GM12878 (cell line): ENCODE measurements at regions not wholly inside any gene's neighbourhood (a gene's known extent, or its start where the extent isn't known, plus 50 kb on each side); places are given as distances from the start of the nearest gene placed in this dataset.

ENCODE experiments used
- CBFB ChIP-seq: IDR thresholded peaks from 2 replicates; pipeline ENCODE4 v1.6.1; 2016; ENCODE audit warnings: antibody characterized with exemption, low read depth
- CBX3 ChIP-seq: fragments of 200-600 bp; sonication (generic); IDR thresholded peaks from 2 replicates; pipeline ENCODE4 v1.6.1; 2016; ENCODE audit warnings: low read depth, borderline replicate concordance
- CHD1 ChIP-seq: IDR thresholded peaks from 2 replicates; pipeline ENCODE4 v1.6.1; 2012; ENCODE audit warnings: low read depth, low read length, improper control_type of control experiment
- CREM ChIP-seq: IDR thresholded peaks from 2 replicates; pipeline ENCODE4 v1.6.1; 2014; ENCODE audit warnings: antibody characterized with exemption, low read depth
- E4F1 ChIP-seq: fragments of 450-650 bp; IDR thresholded peaks from 2 replicates; pipeline ENCODE4 v1.6.1; 2018; ENCODE audit warnings: borderline replicate concordance, mild to moderate bottlenecking; ENCODE audit not compliant: partially characterized antibody
- EP300 ChIP-seq, 2 experiments: fragments of 150-350 bp in 1 of 2; IDR thresholded peaks; 2 replicates each; pipeline ENCODE4 v1.6.1; 2011 to 2012; ENCODE audit warnings: low read depth in 2 of 2, low read length in 2 of 2, borderline replicate concordance in 1 of 2, improper control_type of control experiment in 1 of 2, inconsistent platforms in 1 of 2; ENCODE audit not compliant: control insufficient read depth in 1 of 2
- ESRRA ChIP-seq: IDR thresholded peaks from 2 replicates; pipeline ENCODE4 v1.6.1; 2012; ENCODE audit warnings: mild to moderate bottlenecking, low read length, improper control_type of control experiment
- IKZF1 ChIP-seq: fragments of 450-650 bp; conservative IDR thresholded peaks from 2 replicates; pipeline ENCODE4 v1.6.1; 2017; ENCODE audit warnings: antibody characterized with exemption, mild to moderate bottlenecking
- IKZF2 ChIP-seq, 2 experiments: fragments of 450-650 bp; IDR thresholded peaks; 2 replicates each; pipeline ENCODE4 v1.6.1; 2017; ENCODE audit warnings: mild to moderate bottlenecking in 2 of 2, moderate library complexity in 2 of 2
- IRF3 ChIP-seq: fragments of 450-650 bp; IDR thresholded peaks from 2 replicates; pipeline ENCODE4 v1.6.1; 2014; ENCODE audit warnings: mild to moderate bottlenecking
- LARP7 ChIP-seq: fragments of 450-650 bp; IDR thresholded peaks from 2 replicates; pipeline ENCODE4 v1.6.1; 2017; ENCODE audit warnings: mild to moderate bottlenecking
- NR2F1 ChIP-seq: fragments of 450-650 bp; conservative IDR thresholded peaks from 2 replicates; pipeline ENCODE4 v1.6.1; 2017; ENCODE audit warnings: mild to moderate bottlenecking
- PBX3 ChIP-seq: IDR thresholded peaks from 2 replicates; pipeline ENCODE4 v1.6.1; 2011; ENCODE audit warnings: mild to moderate bottlenecking, low read depth, low read length, moderate library complexity; ENCODE audit not compliant: insufficient replicate concordance
- POLR2AphosphoS5 ChIP-seq: IDR thresholded peaks from 2 replicates; pipeline ENCODE4 v1.6.1; 2011; ENCODE audit warnings: mild to moderate bottlenecking, low read length, inconsistent platforms
- RB1 ChIP-seq: fragments of 450-650 bp; formaldehyde crosslinking; IDR thresholded peaks from 2 replicates; pipeline ENCODE4 v1.6.1; 2017; ENCODE audit warnings: mild to moderate bottlenecking, borderline replicate concordance
- SIX5 ChIP-seq: IDR thresholded peaks from 2 replicates; pipeline ENCODE4 v1.6.1; 2011; ENCODE audit warnings: mild to moderate bottlenecking, low read depth, low read length, moderate library complexity; ENCODE audit not compliant: severe bottlenecking
- SMAD5 ChIP-seq: IDR thresholded peaks from 2 replicates; pipeline ENCODE4 v1.6.1; 2016; ENCODE audit warnings: antibody characterized with exemption, low read depth
- SREBF2 ChIP-seq: IDR thresholded peaks from 2 replicates; pipeline ENCODE4 v1.6.1; 2012; ENCODE audit warnings: mild to moderate bottlenecking, low read length
- SUZ12 ChIP-seq: fragments of 200-600 bp; sonication (generic); IDR thresholded peaks from one replicate; pipeline ENCODE4 v1.6.1; 2018; ENCODE audit warnings: antibody characterized with exemption, mild to moderate bottlenecking; ENCODE audit not compliant: unreplicated experiment
- TCF12 ChIP-seq: IDR thresholded peaks from 2 replicates; pipeline ENCODE4 v1.6.1; 2011; ENCODE audit warnings: low read depth, mild to moderate bottlenecking, low read length
- WRNIP1 ChIP-seq: IDR thresholded peaks from 2 replicates; pipeline ENCODE4 v1.6.1; 2011; ENCODE audit warnings: low read depth, low read length, improper control_type of control experiment, borderline replicate concordance
- TF ChIP-seq, protein P1 (sequence below): fragments of 450-650 bp; IDR thresholded peaks from 2 replicates; pipeline ENCODE4 v1.6.1; 2017; ENCODE audit warnings: mild to moderate bottlenecking, low read depth, inconsistent platforms; ENCODE audit not compliant: poor library complexity, severe bottlenecking
- TF ChIP-seq, protein P2 (sequence below): IDR thresholded peaks from 2 replicates; pipeline ENCODE4 v1.6.1; 2011; ENCODE audit warnings: low read depth, mild to moderate bottlenecking, low read length, moderate library complexity, borderline replicate concordance; ENCODE audit errors: extremely low read depth

- TF ChIP-seq TCF12 (peak; percentile 54), CHD1 (peak; percentile 92), SUZ12 (no peak), SIX5 (no peak), CBFB (peak; percentile 77), CREM (peak; percentile 91), NR2F1 (no peak), RB1 (peak; percentile 42; the same call in 1 of the 2 replicates), WRNIP1 (0 out of 2 replicates have a peak, but pooled peaks have one; percentile 28), IRF3 (peak; percentile 98), PBX3 (peak; percentile 90), ESRRA (no peak), E4F1 (peak; percentile 59), SMAD5 (peak; percentile 82), SREBF2 (peak; percentile 73), POLR2AphosphoS5 (peak; percentile 98), LARP7 (no peak), EP300 (IDR thresholded peaks at IDR 0.05; ENCODE audit: borderline replicate concordance in 1 of 2, control insufficient read depth in 1 of 2, low read depth in 2 of 2, low read length in 2 of 2) (peak in 1 of 2 experiments; percentile 82; a peak in 2 of 4 replicates), IKZF2 (IDR thresholded peaks at IDR 0.05) (0 out of 4 replicates have a peak, but pooled peaks of 1 of the 2 experiments have one; percentile 26), CBX3 (no peak), IKZF1 (peak; percentile 99)
- TF ChIP-seq, protein P1, sequence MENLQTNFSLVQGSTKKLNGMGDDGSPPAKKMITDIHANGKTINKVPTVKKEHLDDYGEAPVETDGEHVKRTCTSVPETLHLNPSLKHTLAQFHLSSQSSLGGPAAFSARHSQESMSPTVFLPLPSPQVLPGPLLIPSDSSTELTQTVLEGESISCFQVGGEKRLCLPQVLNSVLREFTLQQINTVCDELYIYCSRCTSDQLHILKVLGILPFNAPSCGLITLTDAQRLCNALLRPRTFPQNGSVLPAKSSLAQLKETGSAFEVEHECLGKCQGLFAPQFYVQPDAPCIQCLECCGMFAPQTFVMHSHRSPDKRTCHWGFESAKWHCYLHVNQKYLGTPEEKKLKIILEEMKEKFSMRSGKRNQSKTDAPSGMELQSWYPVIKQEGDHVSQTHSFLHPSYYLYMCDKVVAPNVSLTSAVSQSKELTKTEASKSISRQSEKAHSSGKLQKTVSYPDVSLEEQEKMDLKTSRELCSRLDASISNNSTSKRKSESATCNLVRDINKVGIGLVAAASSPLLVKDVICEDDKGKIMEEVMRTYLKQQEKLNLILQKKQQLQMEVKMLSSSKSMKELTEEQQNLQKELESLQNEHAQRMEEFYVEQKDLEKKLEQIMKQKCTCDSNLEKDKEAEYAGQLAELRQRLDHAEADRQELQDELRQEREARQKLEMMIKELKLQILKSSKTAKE = peak; percentile 93
- TF ChIP-seq, protein P2, sequence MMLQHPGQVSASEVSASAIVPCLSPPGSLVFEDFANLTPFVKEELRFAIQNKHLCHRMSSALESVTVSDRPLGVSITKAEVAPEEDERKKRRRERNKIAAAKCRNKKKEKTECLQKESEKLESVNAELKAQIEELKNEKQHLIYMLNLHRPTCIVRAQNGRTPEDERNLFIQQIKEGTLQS = peak; percentile 79; the same call in 1 of the 2 replicates
These were observed 74.2 kb downstream of the SIK1 start (continued) for GRCh38 chr21:43352568-43353281.
